Endothelial cell of umbilical vein (primary cell): ENCODE measurements at regions not wholly inside any gene's neighbourhood (a gene's known extent, or its start where the extent isn't known, plus 50 kb on each side); places are given as distances from the start of the nearest gene placed in this dataset.

ENCODE experiments used
- BruUV-seq: library from RNA; stranded (reverse); fragments of 400-500 nt; replicated peaks from 2 replicates; lab custom pipeline; 2021; lab: Mats Ljungman, UMichigan
- CTCF ChIA-PET: fragments of 300-600, 350-600 bp; sonication (Branson Sonifier 250); formaldehyde crosslinking; loops from one replicate; lab custom pipeline; 2021; ENCODE audit warnings: antibody characterized with exemption, inconsistent platforms; lab: Charles Lee
- POLR2A ChIA-PET: fragments of 300-600, 350-600 bp; sonication (Branson Sonifier 250); formaldehyde crosslinking; loops from one replicate; lab custom pipeline; 2021; ENCODE audit warnings: antibody characterized with exemption, inconsistent platforms; lab: Charles Lee
- DNase-seq: peaks from one replicate; pipeline ENCODE4 v3.0.0-alpha.2; 2011; ENCODE audit warnings: low read depth, low spot score
- FAIRE-seq: peaks from 2 replicates; lab custom pipeline; 2011; peaks lifted over from hg19 to GRCh38; lab: Jason Lieb, UNC
- H2AFZ ChIP-seq: 2 replicates; pipeline ENCODE4 v1.6.0; 2012; ENCODE audit warnings: low read depth, low read length, control low read depth, inconsistent platforms
- H3K27ac ChIP-seq: 2 replicates; pipeline ENCODE4 v1.5.1; 2011; ENCODE audit warnings: low read depth, mild to moderate bottlenecking, control low read depth, low read length, moderate library complexity; ENCODE audit not compliant: insufficient read depth
- H3K27me3 ChIP-seq, 2 experiments: 2 replicates each; pipeline versions ENCODE4 v1.6.0 to v1.6.1; 2011; ENCODE audit warnings: low read length in 2 of 2, mixed read lengths in 1 of 2; ENCODE audit not compliant: control insufficient read depth in 2 of 2, insufficient read depth in 2 of 2
- H3K36me3 ChIP-seq, 2 experiments: 2 replicates in 1 of 2; 3 replicates in 1 of 2; pipeline ENCODE4 v1.5.1; 2011; ENCODE audit warnings: low read length in 2 of 2, mild to moderate bottlenecking in 1 of 2, moderate library complexity in 1 of 2; ENCODE audit not compliant: control insufficient read depth in 2 of 2, insufficient read depth in 2 of 2; ENCODE audit errors: extremely low read depth in 1 of 2
- H3K4me1 ChIP-seq: 3 replicates; pipeline ENCODE4 v1.5.1; 2011; ENCODE audit warnings: mild to moderate bottlenecking, low read length; ENCODE audit not compliant: control insufficient read depth, insufficient read depth; ENCODE audit errors: extremely low read depth
- H3K4me2 ChIP-seq: 2 replicates; pipeline ENCODE4 v1.6.1; 2011; ENCODE audit warnings: low read length, control low read depth, mixed read lengths; ENCODE audit not compliant: insufficient read depth
- H3K4me3 ChIP-seq, 3 experiments: fragments of 200-600 bp in 1 of 3; sonication (generic), shearing (Covaris generic) in 1 of 3; replicated peaks in 1 of 3; 2 replicates each; pipeline ENCODE4 v1.5.1; 2011 to 2016; ENCODE audit warnings: control low read depth in 3 of 3, low read length in 3 of 3, mild to moderate bottlenecking in 2 of 3, inconsistent platforms in 1 of 3, low read depth in 1 of 3, moderate library complexity in 1 of 3; ENCODE audit not compliant: insufficient read depth in 1 of 3
- H3K79me2 ChIP-seq: 2 replicates; pipeline ENCODE4 v1.6.0; 2012; ENCODE audit warnings: low read length, inconsistent platforms; ENCODE audit not compliant: control insufficient read depth, insufficient read depth
- H3K9ac ChIP-seq: replicated peaks from 2 replicates; pipeline ENCODE3; 2011; ENCODE audit warnings: low read length, control low read depth; ENCODE audit not compliant: insufficient read depth; ENCODE audit errors: extremely low read depth
- H3K9me1 ChIP-seq: replicated peaks from 3 replicates; pipeline ENCODE4 v1.6.0; 2011; ENCODE audit warnings: mild to moderate bottlenecking, low read length; ENCODE audit not compliant: control insufficient read depth, insufficient read depth; ENCODE audit errors: extremely low read depth
- H3K9me3 ChIP-seq: replicated peaks from 2 replicates; pipeline ENCODE4 v1.5.1; 2012; ENCODE audit warnings: low read length, inconsistent platforms; ENCODE audit not compliant: control insufficient read depth, insufficient read depth
- H4K20me1 ChIP-seq: replicated peaks from 2 replicates; pipeline ENCODE3; 2011; ENCODE audit warnings: mild to moderate bottlenecking, low read length; ENCODE audit not compliant: control insufficient read depth, insufficient read depth; ENCODE audit errors: extremely low read depth
- EZH2 ChIP-seq: IDR thresholded peaks from 2 replicates; pipeline ENCODE4 v1.6.1; 2012; ENCODE audit warnings: borderline replicate concordance, low read depth, mild to moderate bottlenecking, moderate library complexity, low read length, inconsistent platforms; ENCODE audit not compliant: severe bottlenecking
- FOS ChIP-seq: IDR thresholded peaks from 2 replicates; pipeline ENCODE4 v1.6.1; 2011; ENCODE audit warnings: mild to moderate bottlenecking, low read length, moderate library complexity, borderline replicate concordance; ENCODE audit not compliant: insufficient read depth
- GATA2 ChIP-seq: IDR thresholded peaks from 2 replicates; pipeline ENCODE4 v1.7.0; 2011; ENCODE audit warnings: low read depth, mild to moderate bottlenecking, moderate library complexity, mixed read lengths, low read length; ENCODE audit not compliant: insufficient read length, insufficient read depth
- JUN ChIP-seq: IDR thresholded peaks from 2 replicates; pipeline ENCODE4 v1.6.1; 2011; ENCODE audit warnings: borderline replicate concordance, low read depth; ENCODE audit not compliant: insufficient read length, insufficient read depth
- MYC ChIP-seq: IDR thresholded peaks from one replicate; pipeline ENCODE4 v1.6.1; 2011; ENCODE audit warnings: mild to moderate bottlenecking, low read depth, low read length
- POLR2A ChIP-seq: IDR thresholded peaks from 2 replicates; pipeline ENCODE4 v1.6.1; 2012; ENCODE audit warnings: low read depth, mild to moderate bottlenecking, control low read depth, low read length
- POLR2AphosphoS5 ChIP-seq: IDR thresholded peaks from 2 replicates; pipeline ENCODE4 v1.6.1; 2012; ENCODE audit warnings: low read depth, mild to moderate bottlenecking, control low read depth, low read length, moderate library complexity; ENCODE audit not compliant: insufficient read depth
- dilution Hi-C: fragments of 300-500 bp; cut with MboI; formaldehyde crosslinking; loops from one replicate; pipeline ENCODE4 v1.15.0; 2019; ENCODE audit warnings: low sequenced_read_pairs; ENCODE audit not compliant: extremely low pct_ligation_motif_present
- intact Hi-C: fragments of 100-400 bp; cut with micrococcal nuclease; formaldehyde crosslinking; loops from one replicate; pipeline ENCODE4 v1.10.0; 2022
- TF ChIP-seq, protein P1 (sequence below), 2 donors: IDR thresholded peaks; 1 replicate in 1 of 2; 2 replicates in 1 of 2; pipeline ENCODE4 v1.5.1; 2011; ENCODE audit warnings: low read length in 2 of 2, mild to moderate bottlenecking in 2 of 2, moderate library complexity in 2 of 2, control low read depth in 1 of 2, inconsistent platforms in 1 of 2, low read depth in 1 of 2; ENCODE audit not compliant: insufficient read depth in 1 of 2; ENCODE audit errors: extremely low read depth in 1 of 2
- TF ChIP-seq, protein P2 (sequence below): IDR thresholded peaks from 2 replicates; pipeline ENCODE4 v1.6.1; 2011; ENCODE audit not compliant: insufficient read depth, insufficient read length

DNA sequence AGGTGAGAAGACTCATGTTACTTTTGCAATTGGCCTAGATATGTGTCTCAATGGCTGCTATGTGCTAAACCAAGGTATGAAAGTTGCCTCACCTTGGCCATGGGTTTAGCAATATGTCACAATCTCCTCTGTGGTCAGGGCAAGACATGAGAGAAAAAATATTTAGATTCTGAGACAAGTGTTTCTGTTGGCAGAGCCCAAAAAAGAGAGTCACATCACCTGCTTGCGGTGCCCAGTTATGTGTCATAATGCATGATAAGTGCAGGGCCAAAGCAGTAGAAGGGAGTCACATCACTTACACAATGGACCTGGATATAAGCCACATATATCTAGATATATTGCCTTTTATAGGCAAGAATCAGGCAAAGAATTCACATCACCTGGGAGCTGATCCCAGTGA lies 894.1 kb upstream of the AMELY start:
- Histone ChIP-seq H4K20me1 (no peaks in the 10 kb centered on the region), H3K4me1 (no peaks in the 10 kb centered on the region), H3K27me3 (no peaks in the 10 kb centered on the region), H3K36me3 (no peaks in the 10 kb centered on the region), H3K9me3 (no peaks in the 10 kb centered on the region), H3K4me3 (no peak overlapping the region), H3K79me2 (no peaks in the 10 kb centered on the region), H3K9me1 (no peaks in the 10 kb centered on the region), H3K27ac (no peak overlapping the region), H3K4me2 (no peak overlapping the region), H2AFZ (no peak overlapping the region), H3K9ac (no peak overlapping the region)
- no TSS peak for BruUV-seq
- FAIRE-seq: no peak
- CTCF ChIA-PET: no interaction called here
- intact Hi-C loops: no loop called here
- POLR2A ChIA-PET: no interaction called here
- dilution Hi-C loops: no loop called here
- no peak for TF ChIP-seq GATA2
- TF ChIP-seq JUN: no peak
- no peak for TF ChIP-seq EZH2
- TF ChIP-seq FOS: no peak
- no peak for TF ChIP-seq MYC
- TF ChIP-seq, protein P1, sequence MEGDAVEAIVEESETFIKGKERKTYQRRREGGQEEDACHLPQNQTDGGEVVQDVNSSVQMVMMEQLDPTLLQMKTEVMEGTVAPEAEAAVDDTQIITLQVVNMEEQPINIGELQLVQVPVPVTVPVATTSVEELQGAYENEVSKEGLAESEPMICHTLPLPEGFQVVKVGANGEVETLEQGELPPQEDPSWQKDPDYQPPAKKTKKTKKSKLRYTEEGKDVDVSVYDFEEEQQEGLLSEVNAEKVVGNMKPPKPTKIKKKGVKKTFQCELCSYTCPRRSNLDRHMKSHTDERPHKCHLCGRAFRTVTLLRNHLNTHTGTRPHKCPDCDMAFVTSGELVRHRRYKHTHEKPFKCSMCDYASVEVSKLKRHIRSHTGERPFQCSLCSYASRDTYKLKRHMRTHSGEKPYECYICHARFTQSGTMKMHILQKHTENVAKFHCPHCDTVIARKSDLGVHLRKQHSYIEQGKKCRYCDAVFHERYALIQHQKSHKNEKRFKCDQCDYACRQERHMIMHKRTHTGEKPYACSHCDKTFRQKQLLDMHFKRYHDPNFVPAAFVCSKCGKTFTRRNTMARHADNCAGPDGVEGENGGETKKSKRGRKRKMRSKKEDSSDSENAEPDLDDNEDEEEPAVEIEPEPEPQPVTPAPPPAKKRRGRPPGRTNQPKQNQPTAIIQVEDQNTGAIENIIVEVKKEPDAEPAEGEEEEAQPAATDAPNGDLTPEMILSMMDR (IDR thresholded peaks at IDR 0.05; ENCODE audit: extremely low read depth in 1 of 2, insufficient read depth in 1 of 2, low read depth in 1 of 2, low read length in 2 of 2): no peak
- no peak for TF ChIP-seq POLR2AphosphoS5
- TF ChIP-seq POLR2A: no peak
- TF ChIP-seq, protein P2, sequence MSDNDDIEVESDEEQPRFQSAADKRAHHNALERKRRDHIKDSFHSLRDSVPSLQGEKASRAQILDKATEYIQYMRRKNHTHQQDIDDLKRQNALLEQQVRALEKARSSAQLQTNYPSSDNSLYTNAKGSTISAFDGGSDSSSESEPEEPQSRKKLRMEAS: no peak
- no peak for DNase-seq
